ENCODE measurements at regions not wholly inside any gene's neighbourhood (a gene's known extent, or its start where the extent isn't known, plus 50 kb on each side); places are given as distances from the start of the nearest gene placed in this dataset.

- Histone ChIP-seq H3K36me3 (no peaks in the 10 kb centered on the region), H3K27ac (no peak overlapping the region), H3K4me3 (no peak overlapping the region), H3K4me1 (no peaks in the 10 kb centered on the region), H3K9me3 (no peaks in the 10 kb centered on the region), H3K27me3 (no peaks in the 10 kb centered on the region)
- intact Hi-C loops (cut with DNase I; ENCODE audit: low total_unique reads) (no loop called here), in situ Hi-C loops (cut with MboI; ENCODE audit: low sequenced_read_pairs in 4 of 4) (no loop called here)
- TF ChIP-seq POLR2A (IDR thresholded peaks at IDR 0.05) = no peak
- TF ChIP-seq, protein P1, sequence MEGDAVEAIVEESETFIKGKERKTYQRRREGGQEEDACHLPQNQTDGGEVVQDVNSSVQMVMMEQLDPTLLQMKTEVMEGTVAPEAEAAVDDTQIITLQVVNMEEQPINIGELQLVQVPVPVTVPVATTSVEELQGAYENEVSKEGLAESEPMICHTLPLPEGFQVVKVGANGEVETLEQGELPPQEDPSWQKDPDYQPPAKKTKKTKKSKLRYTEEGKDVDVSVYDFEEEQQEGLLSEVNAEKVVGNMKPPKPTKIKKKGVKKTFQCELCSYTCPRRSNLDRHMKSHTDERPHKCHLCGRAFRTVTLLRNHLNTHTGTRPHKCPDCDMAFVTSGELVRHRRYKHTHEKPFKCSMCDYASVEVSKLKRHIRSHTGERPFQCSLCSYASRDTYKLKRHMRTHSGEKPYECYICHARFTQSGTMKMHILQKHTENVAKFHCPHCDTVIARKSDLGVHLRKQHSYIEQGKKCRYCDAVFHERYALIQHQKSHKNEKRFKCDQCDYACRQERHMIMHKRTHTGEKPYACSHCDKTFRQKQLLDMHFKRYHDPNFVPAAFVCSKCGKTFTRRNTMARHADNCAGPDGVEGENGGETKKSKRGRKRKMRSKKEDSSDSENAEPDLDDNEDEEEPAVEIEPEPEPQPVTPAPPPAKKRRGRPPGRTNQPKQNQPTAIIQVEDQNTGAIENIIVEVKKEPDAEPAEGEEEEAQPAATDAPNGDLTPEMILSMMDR (IDR thresholded peaks at IDR 0.05 in 4 of 5, conservative IDR thresholded peaks at IDR 0.05 in 1 of 5) = no peak
- no peak for ATAC-seq
- no peak for DNase-seq
These were observed 483.7 kb upstream of the INTU start for GRCh38 chr4:127149086-127149485.

- Histone ChIP-seq H3K27me3 (no peaks in the 10 kb centered on the region), H3K9me3 (no peaks in the 10 kb centered on the region), H3K36me3 (no peaks in the 10 kb centered on the region), H3K27ac (no peak overlapping the region), H3K4me3 (no peak overlapping the region), H3K4me1 (no peaks in the 10 kb centered on the region)
- ATAC-seq (no peak), DNase-seq (no peak)
- intact Hi-C loops (cut with DNase I; ENCODE audit: low total_unique reads) = no loop called here
- in situ Hi-C loops (cut with MboI; ENCODE audit: low sequenced_read_pairs in 4 of 4) = no loop called here
- TF ChIP-seq POLR2A (IDR thresholded peaks at IDR 0.05) = no peak
- TF ChIP-seq, protein P1 (IDR thresholded peaks at IDR 0.05 in 4 of 5, conservative IDR thresholded peaks at IDR 0.05 in 1 of 5) = no peak
These were observed 480.8 kb upstream of the INTU start for GRCh38 chr4:127151941-127152340.

DNA sequence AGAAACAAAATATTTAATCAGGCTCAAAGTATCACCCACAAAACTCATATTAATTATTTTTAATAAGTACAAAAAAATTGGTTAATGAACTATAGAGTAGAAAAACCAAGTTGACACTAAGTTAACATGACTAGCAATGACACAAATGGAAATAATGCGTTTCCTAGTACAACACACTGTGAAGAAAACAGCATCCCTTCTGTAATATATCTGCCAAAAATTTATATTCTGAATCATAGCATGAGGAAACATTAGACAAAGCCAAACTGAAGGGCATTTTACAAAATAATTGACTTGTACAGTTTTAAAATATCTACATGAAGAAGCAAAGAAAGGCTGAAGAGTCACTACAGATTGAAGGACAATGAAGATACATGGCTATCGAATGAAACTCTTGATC is 477.6 kb upstream of the INTU start:
- ATAC-seq (no peak), DNase-seq (no peak)
- TF ChIP-seq, protein P1 (IDR thresholded peaks at IDR 0.05 in 4 of 5, conservative IDR thresholded peaks at IDR 0.05 in 1 of 5) = no peak
- TF ChIP-seq POLR2A (IDR thresholded peaks at IDR 0.05) = no peak
- Histone ChIP-seq H3K36me3 (no peaks in the 10 kb centered on the region), H3K27ac (no peak overlapping the region), H3K27me3 (no peaks in the 10 kb centered on the region), H3K9me3 (no peaks in the 10 kb centered on the region), H3K4me1 (no peaks in the 10 kb centered on the region), H3K4me3 (no peak overlapping the region)
- intact Hi-C loops (cut with DNase I; ENCODE audit: low total_unique reads) (no loop called here), in situ Hi-C loops (cut with MboI; ENCODE audit: low sequenced_read_pairs in 4 of 4) (no loop called here)

DNA sequence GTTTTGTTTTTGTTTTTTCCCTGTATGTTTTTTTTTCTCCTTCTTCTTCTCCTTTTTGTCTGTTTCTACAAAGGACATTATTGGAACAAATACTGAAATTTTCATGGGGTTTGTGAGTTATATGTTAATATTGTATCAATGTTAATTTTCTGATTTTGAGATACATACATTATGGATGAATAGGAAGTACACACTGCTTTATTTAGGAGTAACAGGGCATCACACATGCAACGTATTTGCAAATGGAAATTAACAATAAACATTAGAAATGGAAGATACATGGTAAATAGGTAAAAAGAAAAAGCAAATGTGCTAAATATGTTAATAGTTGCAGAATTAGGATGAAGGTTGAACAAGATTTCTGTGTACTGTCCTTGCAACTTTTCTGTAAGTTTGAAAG is 477.2 kb upstream of the INTU start:
- no peak overlapping the region for H3K27ac ChIP-seq
- in situ Hi-C loops (cut with MboI; ENCODE audit: low sequenced_read_pairs in 4 of 4) (no loop called here), intact Hi-C loops (cut with DNase I; ENCODE audit: low total_unique reads) (no loop called here)
- DNase-seq = no peak
- H3K4me3 ChIP-seq = no peak overlapping the region
- no peaks in the 10 kb centered on the region for H3K9me3 ChIP-seq
- no peaks in the 10 kb centered on the region for H3K4me1 ChIP-seq
- TF ChIP-seq, protein P1 (IDR thresholded peaks at IDR 0.05 in 4 of 5, conservative IDR thresholded peaks at IDR 0.05 in 1 of 5) = no peak
- TF ChIP-seq POLR2A (IDR thresholded peaks at IDR 0.05) = no peak
- H3K36me3 ChIP-seq = no peaks in the 10 kb centered on the region
- no peaks in the 10 kb centered on the region for H3K27me3 ChIP-seq
- no peak for ATAC-seq

GRCh38 chr4:127162741-127163140 is 470.0 kb upstream of the INTU start:
- Histone ChIP-seq H3K4me3 (no peak overlapping the region), H3K36me3 (no peaks in the 10 kb centered on the region), H3K4me1 (no peaks in the 10 kb centered on the region), H3K9me3 (no peaks in the 10 kb centered on the region), H3K27ac (no peak overlapping the region), H3K27me3 (no peaks in the 10 kb centered on the region)
- TF ChIP-seq, protein P1 (IDR thresholded peaks at IDR 0.05 in 4 of 5, conservative IDR thresholded peaks at IDR 0.05 in 1 of 5) = no peak
- no peak for TF ChIP-seq POLR2A (IDR thresholded peaks at IDR 0.05)
- intact Hi-C loops (cut with DNase I; ENCODE audit: low total_unique reads) (no loop called here), in situ Hi-C loops (cut with MboI; ENCODE audit: low sequenced_read_pairs in 4 of 4) (no loop called here)
- DNase-seq (no peak), ATAC-seq (peak in 1 of 2 donors; percentile 46)
